ENCODE measurements at regions not wholly inside any gene's neighbourhood (a gene's known extent, or its start where the extent isn't known, plus 50 kb on each side); places are given as distances from the start of the nearest gene placed in this dataset.
A peak's percentile ranks its signal among the peaks of the same experiment; 100 is the strongest.

- no peak for DNase-seq
Measured at GRCh38 chr11:79570104-79570503, 129.3 kb upstream of the TENM4 start.

GRCh38 chr11:79564288-79564925 is 123.6 kb upstream of the TENM4 start:
- peak; percentile 37 for DNase-seq

- DNase-seq: no peak
Measured at GRCh38 chr11:79561496-79561895, 120.7 kb upstream of the TENM4 start.

GRCh38 chr11:79550809-79551208 is 110.0 kb upstream of the TENM4 start:
- DNase-seq: no peak

DNA sequence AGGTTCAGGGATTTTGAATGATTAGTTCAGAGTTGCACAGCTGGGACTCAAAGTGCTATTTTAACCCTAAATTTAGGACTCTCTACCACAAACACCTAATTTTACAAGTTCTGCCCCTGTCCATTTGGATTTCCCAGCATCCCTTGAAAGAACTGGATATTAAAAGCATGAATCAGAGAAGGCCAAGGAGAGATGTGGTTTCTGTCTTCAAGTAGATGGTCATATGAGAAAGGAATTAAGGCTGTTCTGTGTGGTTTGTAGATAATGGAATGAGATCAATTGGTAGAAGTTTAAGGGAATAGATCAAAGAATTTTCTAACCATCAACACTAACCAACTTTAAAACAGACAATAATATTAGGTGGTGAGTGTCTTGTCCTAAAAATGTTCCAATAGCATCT is 106.4 kb upstream of the TENM4 start:
- no peak for DNase-seq

DNA sequence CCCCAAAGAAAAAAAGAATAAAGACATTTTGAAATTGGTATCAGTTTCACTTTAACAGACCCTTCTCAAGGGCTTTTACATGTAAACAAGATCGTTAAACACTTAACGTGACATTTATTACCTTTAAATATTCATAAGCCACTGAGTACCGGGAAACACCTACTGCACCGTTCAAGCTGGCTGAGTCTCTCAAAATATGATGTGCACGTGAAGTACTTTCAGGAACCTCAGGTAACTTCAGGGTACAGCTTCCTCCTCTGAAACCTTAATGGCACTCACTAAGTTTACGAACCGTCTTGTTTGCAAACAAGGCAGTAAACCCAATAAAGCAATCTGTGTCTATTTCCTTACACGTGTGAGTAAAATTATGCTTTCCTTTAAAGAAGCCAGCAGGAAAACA is 105.5 kb upstream of the TENM4 start:
- peak; percentile 22 for DNase-seq

GRCh38 chr11:79544361-79544760 is 103.5 kb upstream of the TENM4 start:
- DNase-seq: no peak

DNA sequence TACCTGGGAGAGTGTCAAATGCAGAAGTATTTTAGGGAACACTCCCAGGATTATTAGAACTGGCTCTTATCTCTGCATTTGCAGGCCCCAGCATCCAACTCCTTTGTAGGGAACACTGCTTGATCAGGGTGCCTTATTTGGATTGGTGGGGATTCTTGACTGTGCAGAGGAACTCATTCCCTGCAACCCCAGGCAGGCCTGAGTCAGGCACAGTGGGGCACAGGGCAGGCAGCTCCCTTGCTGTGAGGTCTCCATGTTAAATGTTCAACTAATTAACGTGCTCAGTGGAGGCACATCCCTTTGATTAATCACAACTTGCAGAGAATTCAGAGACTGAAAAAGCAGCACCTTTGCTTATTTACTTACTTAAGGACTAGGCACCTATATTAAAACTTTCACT is 102.3 kb upstream of the TENM4 start:
- no peak for DNase-seq

- DNase-seq: no peak
Measured at GRCh38 chr11:79541466-79541865, 100.6 kb upstream of the TENM4 start.

DNA sequence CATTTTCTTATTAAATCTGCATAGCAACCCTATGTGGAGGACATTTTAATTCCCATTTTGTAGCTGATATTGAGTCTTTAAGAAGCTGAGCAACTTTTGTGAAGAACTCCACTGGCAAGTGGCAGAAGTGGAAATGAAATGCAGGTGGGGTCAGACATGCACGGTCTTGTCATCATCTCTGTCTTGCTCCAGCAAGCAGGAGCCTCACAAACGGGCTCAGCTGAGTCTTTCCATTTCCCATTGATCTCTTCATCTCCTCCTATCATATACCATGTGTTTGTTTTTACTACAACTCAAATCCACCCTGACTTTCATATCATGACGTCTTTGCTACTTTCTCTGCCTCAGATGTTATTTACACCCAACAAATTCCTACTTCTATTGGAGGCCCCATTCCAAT is 97.9 kb upstream of the TENM4 start:
- no peak for DNase-seq

GRCh38 chr11:79536155-79536917 is 95.5 kb upstream of the TENM4 start:
- no peak for DNase-seq

- no peak for DNase-seq
Measured at GRCh38 chr11:79535606-79536005, 94.8 kb upstream of the TENM4 start.

GRCh38 chr11:79525257-79525656 is 84.4 kb upstream of the TENM4 start:
- DNase-seq: no peak

GRCh38 chr11:79522626-79523025 is 81.8 kb upstream of the TENM4 start:
- no peak for DNase-seq

DNA sequence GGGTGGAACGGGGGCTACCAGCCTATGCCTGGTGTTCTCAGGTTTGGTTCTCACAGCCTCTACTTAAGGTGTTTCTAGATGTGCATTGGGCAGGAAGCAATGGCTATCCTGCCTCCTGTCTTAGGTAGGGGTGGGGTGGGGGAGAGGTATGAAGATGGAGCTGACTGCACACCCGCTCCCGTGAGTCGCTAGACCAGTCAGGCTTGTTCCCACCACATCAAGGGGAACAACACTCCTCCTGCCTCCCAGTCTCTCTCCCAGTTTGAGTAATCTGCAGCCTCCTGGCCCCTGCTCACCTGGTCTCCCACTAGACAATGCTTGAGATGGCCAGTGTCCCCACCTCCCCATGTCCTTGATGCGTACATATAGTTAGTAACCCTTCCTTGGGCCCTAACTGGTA is 79.3 kb upstream of the TENM4 start:
- DNase-seq: no peak

DNA sequence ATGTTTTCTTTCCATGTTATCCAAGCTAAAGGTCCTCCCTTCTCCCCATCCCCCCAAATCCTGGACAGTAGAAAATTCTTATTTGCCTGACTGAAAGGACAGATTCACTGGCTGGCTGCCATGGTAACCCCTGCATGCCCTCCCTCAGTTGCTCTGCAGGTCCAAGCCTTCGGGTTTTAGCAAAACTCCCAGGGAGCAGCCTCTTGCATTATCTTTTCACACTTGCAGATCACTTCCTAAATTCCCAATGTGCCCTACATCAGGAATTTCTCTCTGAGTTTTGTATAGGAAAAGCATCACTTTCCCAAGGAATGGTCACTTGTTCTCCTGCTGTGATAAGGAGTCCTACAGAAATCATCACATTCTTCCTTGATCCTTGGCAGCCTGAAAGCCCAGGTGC is 75.0 kb upstream of the TENM4 start:
- DNase-seq: no peak

DNA sequence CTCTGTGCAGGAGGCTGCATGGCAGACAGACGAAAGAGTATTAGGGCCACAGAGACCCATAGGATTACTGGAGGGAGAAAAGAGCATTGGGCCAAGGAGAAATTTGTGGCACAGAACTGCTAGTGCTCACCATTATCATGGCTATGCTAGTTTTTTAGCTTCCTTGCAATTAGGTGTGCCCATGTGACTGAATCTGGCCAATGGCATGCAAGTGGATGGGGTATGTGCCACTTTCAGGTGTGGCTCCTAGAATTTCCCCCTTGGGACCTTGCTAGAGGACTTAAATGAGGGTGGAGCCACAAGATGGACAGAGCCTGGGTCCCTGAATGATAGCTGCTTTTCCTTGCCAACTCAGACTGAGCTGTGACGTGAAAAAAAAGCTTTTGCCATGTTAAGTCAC is 73.9 kb upstream of the TENM4 start:
- DNase-seq: no peak

GRCh38 chr11:79514290-79514689 is 73.5 kb upstream of the TENM4 start:
- no peak for DNase-seq

DNA sequence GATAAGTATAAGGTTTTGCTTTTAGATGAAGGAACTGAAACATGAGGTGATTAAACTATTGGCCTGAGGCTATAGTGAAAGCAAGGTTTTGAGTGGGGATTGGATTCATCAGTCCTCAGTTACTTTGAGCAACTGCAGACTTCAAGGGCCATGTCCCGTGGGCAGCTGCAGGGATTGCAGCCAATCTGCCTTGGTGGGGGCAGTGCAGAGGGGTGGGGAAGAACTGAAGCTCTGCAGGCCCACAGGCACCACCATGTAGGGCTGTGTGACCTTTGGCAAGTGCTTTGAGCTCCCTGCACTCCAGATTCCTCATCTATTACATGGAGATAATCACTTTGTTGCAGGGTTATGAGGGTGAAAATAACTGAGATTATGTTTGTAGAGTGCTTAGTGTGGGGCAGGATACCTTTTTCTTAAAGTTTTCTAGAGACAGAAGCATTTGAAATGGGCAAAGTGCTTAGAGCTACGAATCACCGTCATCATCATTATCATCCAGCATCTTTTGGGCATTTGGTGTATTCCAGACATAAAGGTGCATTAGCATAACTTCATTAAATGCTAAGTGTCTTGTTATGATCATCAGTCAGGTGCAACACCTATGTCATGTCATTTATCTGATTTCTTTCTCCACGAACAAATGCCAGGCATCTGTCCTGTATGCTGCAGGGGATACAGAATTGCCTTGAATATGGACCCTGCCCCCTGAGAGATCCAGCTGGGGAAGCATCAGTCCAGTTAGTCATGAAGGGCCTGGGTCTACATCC is 72.1 kb upstream of the TENM4 start:
- DNase-seq: no peak

DNA sequence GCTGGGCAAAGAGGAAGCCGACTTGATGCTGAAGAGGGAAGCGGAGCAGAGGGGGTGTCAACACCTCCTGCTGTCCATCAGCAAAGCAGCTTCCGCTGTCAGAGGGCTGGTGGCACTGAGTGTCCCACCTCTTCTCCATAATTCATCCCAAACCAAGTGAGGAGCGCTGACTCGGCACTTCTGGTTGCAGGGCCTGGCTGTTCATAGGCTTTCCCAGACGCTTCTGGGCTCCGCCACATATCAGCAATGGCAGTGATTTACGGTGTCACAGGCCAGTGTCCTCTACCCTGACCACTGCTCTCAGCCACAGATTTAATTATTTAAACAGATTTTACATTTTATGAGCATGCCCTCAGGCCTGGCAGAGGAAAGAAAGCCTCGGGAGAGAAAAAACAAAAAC is 70.1 kb upstream of the TENM4 start:
- no peak for DNase-seq

GRCh38 chr11:79508461-79508860 is 67.6 kb upstream of the TENM4 start:
- DNase-seq: no peak

DNA sequence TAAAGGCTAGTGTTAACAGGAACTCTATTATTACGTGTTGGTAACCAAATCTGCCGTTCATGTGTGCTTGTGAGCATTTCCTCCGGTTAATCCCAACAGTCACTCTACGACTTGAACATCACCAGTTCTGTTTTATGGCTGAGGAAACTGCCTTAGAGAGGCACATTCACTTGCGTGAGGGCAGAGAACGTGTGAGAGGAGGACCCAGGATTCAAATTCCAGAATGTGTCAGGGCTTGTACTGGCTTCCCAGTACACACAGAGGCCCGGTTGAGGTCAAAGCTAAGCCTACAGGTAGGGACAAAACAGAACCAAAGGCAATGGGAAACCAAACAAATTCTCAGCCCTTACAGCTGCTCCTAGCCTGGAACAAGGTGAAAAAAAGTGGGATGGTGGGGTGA is 66.9 kb upstream of the TENM4 start:
- DNase-seq: no peak

DNA sequence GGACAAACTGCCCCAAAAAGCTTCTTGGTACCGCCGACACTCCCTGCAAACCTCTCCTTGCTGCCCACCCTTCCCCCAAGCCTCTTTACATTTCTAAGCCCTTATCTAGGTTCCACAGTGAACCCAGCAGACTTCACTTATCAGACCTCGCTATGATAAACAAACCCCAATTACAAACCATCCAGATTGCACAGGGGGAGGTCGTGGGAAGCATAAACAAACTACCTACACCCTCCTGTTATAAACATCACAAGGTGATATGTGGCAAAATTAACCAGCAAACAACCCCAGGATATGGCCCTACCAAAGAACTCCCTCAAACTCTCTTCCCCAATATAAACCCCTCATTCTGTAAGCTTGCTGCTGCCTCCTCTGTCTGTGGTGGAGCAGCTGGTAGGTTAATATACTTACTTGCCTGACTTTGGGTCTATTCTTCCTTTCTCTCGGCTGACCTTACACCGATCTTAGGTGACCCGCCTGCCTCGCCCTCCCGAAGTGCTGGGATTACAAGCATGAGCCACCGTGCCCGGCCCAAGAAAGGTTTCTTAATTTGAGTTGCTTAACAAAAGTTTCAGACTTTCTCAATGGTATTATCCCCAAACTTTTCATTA is 66.0 kb upstream of the TENM4 start:
- no peak for DNase-seq

DNA sequence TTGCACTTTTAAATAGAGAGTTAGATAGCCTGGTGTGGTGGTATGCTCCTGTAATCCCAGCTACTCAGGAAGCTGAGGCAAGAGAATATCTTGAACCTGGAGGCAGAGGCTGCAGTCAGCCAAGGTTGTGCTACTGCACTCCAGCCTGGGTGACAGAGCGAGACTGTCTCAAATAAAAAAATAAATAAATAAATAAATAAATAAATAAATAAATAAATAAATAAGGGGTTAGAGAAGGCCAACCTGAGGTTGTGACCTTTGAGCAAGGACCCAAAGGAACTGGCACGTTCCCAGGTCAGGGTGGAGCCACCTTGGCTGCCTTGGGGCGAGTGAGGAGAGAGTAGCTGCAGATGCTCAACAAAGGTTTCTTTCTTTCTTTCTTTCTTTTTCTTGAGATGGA is 65.3 kb upstream of the TENM4 start:
- DNase-seq: no peak
